ENCODE measurements at regions not wholly inside any gene's neighbourhood (a gene's known extent, or its start where the extent isn't known, plus 50 kb on each side); places are given as distances from the start of the nearest gene placed in this dataset.

DNA sequence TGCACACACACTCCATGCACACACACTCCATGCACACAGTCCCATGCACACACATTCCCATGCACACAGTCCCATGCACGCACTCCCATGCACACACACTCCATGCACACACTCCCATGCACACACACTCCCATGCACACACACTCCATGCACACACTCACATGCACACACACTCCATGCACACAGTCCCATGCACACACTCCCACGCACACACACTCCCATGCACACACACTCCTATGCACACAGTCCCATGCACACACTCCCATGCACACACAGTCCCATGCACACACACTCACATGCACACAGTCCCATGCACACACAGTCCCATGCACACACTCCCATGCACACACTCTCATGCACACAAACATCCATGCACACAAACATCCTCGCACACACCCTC, 168.4 kb downstream of the TTLL2 start:
- Histone ChIP-seq H3K4me2 (ENCODE audit: low read length, poor library complexity, severe bottlenecking) (no peak overlapping the region), H3K27ac (ENCODE audit: low read length, poor library complexity, severe bottlenecking) (no peak overlapping the region), H4K8ac (ENCODE audit: low read length) (no peak overlapping the region), H3K27me3 (ENCODE audit: control insufficient read depth in 1 of 2, insufficient read depth in 1 of 2, low read length in 2 of 2) (peaks cover 0 to 16% of the 10 kb centered on the region in 2 experiments), H3K23ac (ENCODE audit: low read length in 2 of 2) (no peak overlapping the region), H2BK12ac (ENCODE audit: low read length in 2 of 2) (no peak overlapping the region), H3K79me1 (replicated peaks; ENCODE audit: low read length, poor library complexity, severe bottlenecking) (no peaks in the 10 kb centered on the region), H2BK120ac (ENCODE audit: low read depth, low read length) (no peak overlapping the region), H3K18ac (ENCODE audit: low read depth in 1 of 2, low read length in 2 of 2) (no peak overlapping the region), H2AFZ (ENCODE audit: low read depth, low read length) (no peak overlapping the region), H3K14ac (ENCODE audit: low read length in 2 of 2) (peak overlapping the region in 1 of 2 experiments; percentile 81), H3K4ac (ENCODE audit: low read depth in 1 of 2, low read length in 2 of 2) (no peak overlapping the region), H3K36me3 (ENCODE audit: control insufficient read depth in 1 of 2, insufficient read depth in 2 of 2, low read depth in 1 of 2, low read length in 2 of 2) (no peaks in the 10 kb centered on the region), H3K4me3 (ENCODE audit: insufficient read depth in 1 of 2, low read depth in 1 of 2, low read length in 2 of 2) (no peak overlapping the region), H2BK15ac (ENCODE audit: low read depth, poor library complexity, severe bottlenecking) (no peak overlapping the region), H2AK5ac (ENCODE audit: low read length, severe bottlenecking) (no peak overlapping the region), H4K91ac (ENCODE audit: low read length) (no peak overlapping the region), H3K4me1 (ENCODE audit: control insufficient read depth, insufficient read depth, low read depth, low read length) (peaks cover 2% of the 10 kb centered on the region), H3K9me3 (ENCODE audit: control insufficient read depth, low read length) (no peaks in the 10 kb centered on the region), H2BK5ac (ENCODE audit: low read depth, low read length, poor library complexity, severe bottlenecking) (no peak overlapping the region), H3K9ac (ENCODE audit: low read length) (no peak overlapping the region)
- WGBS: 85% methylated on average over 3 of the region's 3 CpGs
- DNase-seq: no peak

DNA sequence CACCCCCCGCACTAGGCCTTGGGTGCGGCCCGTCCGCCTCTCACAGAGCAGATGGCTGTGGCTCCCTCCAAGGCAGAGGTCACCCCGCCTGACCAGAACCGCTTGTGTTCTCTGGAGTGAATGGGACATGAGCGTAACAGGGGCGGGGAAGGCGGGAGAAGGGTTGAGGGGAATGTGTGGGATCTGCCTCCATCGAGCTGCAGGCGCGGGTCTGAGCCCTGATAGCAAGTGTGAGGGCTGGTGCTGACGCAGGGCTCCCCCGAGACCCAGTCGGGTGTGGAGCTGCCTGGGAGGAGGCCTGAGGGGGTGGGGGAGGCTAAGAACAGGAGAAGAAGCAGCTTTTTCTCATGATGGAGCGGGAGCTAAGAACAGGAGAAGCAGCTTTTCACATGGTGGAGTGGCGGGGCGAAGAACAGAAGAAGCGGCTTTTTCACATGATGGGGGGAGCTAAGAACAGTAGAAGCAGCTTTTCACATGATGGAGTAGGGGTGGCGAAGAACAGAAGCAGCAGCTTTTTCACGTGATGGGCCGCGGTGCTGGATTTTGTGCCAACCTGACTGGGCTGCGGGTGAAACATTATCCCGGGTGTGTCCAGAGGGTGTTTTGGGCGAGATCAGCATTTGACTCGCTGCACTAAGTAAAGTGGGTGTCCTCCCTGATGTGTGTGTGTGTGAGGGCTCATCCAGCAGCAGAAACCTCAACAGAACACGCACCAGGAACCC, 169.3 kb downstream of the TTLL2 start:
- Histone ChIP-seq H3K4me1 (ENCODE audit: control insufficient read depth, insufficient read depth, low read depth, low read length) (peaks cover 2% of the 10 kb centered on the region), H3K23ac (ENCODE audit: low read length in 2 of 2) (no peak overlapping the region), H2AFZ (ENCODE audit: low read depth, low read length) (no peak overlapping the region), H3K36me3 (ENCODE audit: control insufficient read depth in 1 of 2, insufficient read depth in 2 of 2, low read depth in 1 of 2, low read length in 2 of 2) (no peaks in the 10 kb centered on the region), H3K4me3 (ENCODE audit: insufficient read depth in 1 of 2, low read depth in 1 of 2, low read length in 2 of 2) (no peak overlapping the region), H3K9ac (ENCODE audit: low read length) (no peak overlapping the region), H3K4ac (ENCODE audit: low read depth in 1 of 2, low read length in 2 of 2) (no peak overlapping the region), H3K18ac (ENCODE audit: low read depth in 1 of 2, low read length in 2 of 2) (no peak overlapping the region), H3K14ac (ENCODE audit: low read length in 2 of 2) (no peak overlapping the region), H2BK12ac (ENCODE audit: low read length in 2 of 2) (no peak overlapping the region), H2BK120ac (ENCODE audit: low read depth, low read length) (no peak overlapping the region), H2BK15ac (ENCODE audit: low read depth, poor library complexity, severe bottlenecking) (no peak overlapping the region), H2BK5ac (ENCODE audit: low read depth, low read length, poor library complexity, severe bottlenecking) (no peak overlapping the region), H3K27me3 (ENCODE audit: control insufficient read depth in 1 of 2, insufficient read depth in 1 of 2, low read length in 2 of 2) (peaks cover 0 to 16% of the 10 kb centered on the region in 2 experiments), H3K79me1 (replicated peaks; ENCODE audit: low read length, poor library complexity, severe bottlenecking) (no peaks in the 10 kb centered on the region), H3K4me2 (ENCODE audit: low read length, poor library complexity, severe bottlenecking) (no peak overlapping the region), H4K91ac (ENCODE audit: low read length) (no peak overlapping the region), H3K9me3 (ENCODE audit: control insufficient read depth, low read length) (no peaks in the 10 kb centered on the region), H3K27ac (ENCODE audit: low read length, poor library complexity, severe bottlenecking) (no peak overlapping the region), H2AK5ac (ENCODE audit: low read length, severe bottlenecking) (no peak overlapping the region), H4K8ac (ENCODE audit: low read length) (no peak overlapping the region)
- WGBS: 92% methylated on average over 28 of the region's 28 CpGs
- no peak for DNase-seq

DNA sequence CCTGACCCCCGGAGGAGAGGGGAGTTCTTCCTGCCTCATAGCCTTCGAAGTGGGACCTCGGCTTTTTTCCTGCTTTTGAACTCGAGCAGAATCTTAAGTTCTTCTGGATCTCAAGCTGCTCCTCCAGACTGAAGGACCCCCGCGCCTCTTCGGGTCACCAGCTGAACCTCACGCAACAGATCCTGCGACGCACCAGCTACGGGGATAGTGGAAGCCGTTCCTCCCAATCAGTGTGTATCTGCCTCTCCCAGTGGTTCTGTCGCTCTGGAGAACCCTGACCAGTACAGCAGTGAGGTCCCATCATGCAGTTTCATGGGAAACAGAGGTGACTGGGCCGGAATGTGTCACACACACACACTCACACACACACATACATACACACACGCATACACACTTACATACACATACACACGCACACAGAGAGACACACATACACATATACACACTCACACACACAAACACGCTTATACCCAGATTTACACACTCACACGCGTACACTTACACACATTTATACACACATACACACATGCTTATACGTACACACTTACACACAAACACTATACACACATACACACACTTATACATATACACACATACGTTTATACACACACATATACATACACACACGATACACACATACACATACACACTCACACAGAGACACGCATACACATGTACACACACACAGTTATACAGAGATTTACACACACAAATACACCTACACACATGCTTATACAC, 170.0 kb downstream of the TTLL2 start:
- WGBS: 91% methylated on average over 23 of the region's 23 CpGs
- H3K9me3 ChIP-seq (ENCODE audit: control insufficient read depth, low read length): no peaks in the 10 kb centered on the region

More for the DNA sequence above, 170.0 kb downstream of the TTLL2 start:
- H3K18ac ChIP-seq (ENCODE audit: low read depth in 1 of 2, low read length in 2 of 2): no peak overlapping the region
- H3K36me3 ChIP-seq (ENCODE audit: control insufficient read depth in 1 of 2, insufficient read depth in 2 of 2, low read depth in 1 of 2, low read length in 2 of 2): no peaks in the 10 kb centered on the region
- DNase-seq: no peak
- no peak overlapping the region for H2AFZ ChIP-seq (ENCODE audit: low read depth, low read length)
- no peak overlapping the region for H3K4me3 ChIP-seq (ENCODE audit: insufficient read depth in 1 of 2, low read depth in 1 of 2, low read length in 2 of 2)
- H2BK120ac ChIP-seq (ENCODE audit: low read depth, low read length): no peak overlapping the region
- H2BK5ac ChIP-seq (ENCODE audit: low read depth, low read length, poor library complexity, severe bottlenecking): no peak overlapping the region
- no peak overlapping the region for H4K91ac ChIP-seq (ENCODE audit: low read length)
- no peak overlapping the region for H2AK5ac ChIP-seq (ENCODE audit: low read length, severe bottlenecking)
- peaks cover 0 to 16% of the 10 kb centered on the region in 2 experiments for H3K27me3 ChIP-seq (ENCODE audit: control insufficient read depth in 1 of 2, insufficient read depth in 1 of 2, low read length in 2 of 2)
- peaks cover 2% of the 10 kb centered on the region for H3K4me1 ChIP-seq (ENCODE audit: control insufficient read depth, insufficient read depth, low read depth, low read length)
- H2BK15ac ChIP-seq (ENCODE audit: low read depth, poor library complexity, severe bottlenecking): no peak overlapping the region
- H2BK12ac ChIP-seq (ENCODE audit: low read length in 2 of 2): no peak overlapping the region
- peak overlapping the region in 1 of 2 experiments; percentile 0 for H3K14ac ChIP-seq (ENCODE audit: low read length in 2 of 2)
- no peak overlapping the region for H3K9ac ChIP-seq (ENCODE audit: low read length)
- H4K8ac ChIP-seq (ENCODE audit: low read length): no peak overlapping the region
- H3K23ac ChIP-seq (ENCODE audit: low read length in 2 of 2): no peak overlapping the region
- no peak overlapping the region for H3K4ac ChIP-seq (ENCODE audit: low read depth in 1 of 2, low read length in 2 of 2)
- no peaks in the 10 kb centered on the region for H3K79me1 ChIP-seq (replicated peaks; ENCODE audit: low read length, poor library complexity, severe bottlenecking)
- H3K27ac ChIP-seq (ENCODE audit: low read length, poor library complexity, severe bottlenecking): no peak overlapping the region
- H3K4me2 ChIP-seq (ENCODE audit: low read length, poor library complexity, severe bottlenecking): no peak overlapping the region

Data from mesenchymal stem cell (in vitro differentiated cells and primary cell).